HepG2 (cell line): ENCODE measurements at regions not wholly inside any gene's neighbourhood (a gene's known extent, or its start where the extent isn't known, plus 50 kb on each side); places are given as distances from the start of the nearest gene placed in this dataset.

Experiments used
- GABPB1 ChIP-seq: IDR thresholded peaks from 2 replicates; pipeline ENCODE4 v1.6.1; 2016; ENCODE audit warnings: mild to moderate bottlenecking, missing genetic modification reagents, moderate library complexity, missing compliant biosample characterization
- RAD21 ChIP-seq: fragments of 450-650 bp; formaldehyde crosslinking; IDR thresholded peaks from 2 replicates; pipeline ENCODE4 v1.5.0; 2020; ENCODE audit warnings: mild to moderate bottlenecking
- SMAD9 ChIP-seq: sonication (generic); formaldehyde crosslinking; IDR thresholded peaks from 2 replicates; pipeline ENCODE4 v1.5.1; 2020; ENCODE audit warnings: mild to moderate bottlenecking, missing genetic modification reagents
- SPEN ChIP-seq: sonication (generic); formaldehyde crosslinking; IDR thresholded peaks from 2 replicates; pipeline ENCODE4 v1.5.1; 2020; ENCODE audit warnings: low read depth, mild to moderate bottlenecking, missing genetic modification reagents
- ZFYVE20 ChIP-seq: sonication (generic); formaldehyde crosslinking; IDR thresholded peaks from 2 replicates; pipeline ENCODE4 v1.8.0; 2023; ENCODE audit warnings: low read depth, mild to moderate bottlenecking, moderate library complexity, missing genetic modification reagents, borderline replicate concordance
- ZNF644 ChIP-seq: IDR thresholded peaks from 2 replicates; pipeline ENCODE4 v1.6.1; 2016; ENCODE audit warnings: low read depth
- TF ChIP-seq, protein P1 (sequence below): sonication (generic); formaldehyde crosslinking; IDR thresholded peaks from 2 replicates; pipeline ENCODE4 v1.4.0; 2020; ENCODE audit warnings: missing genetic modification reagents, borderline replicate concordance
- TF ChIP-seq, protein P2 (sequence below): IDR thresholded peaks from 2 replicates; pipeline ENCODE4 v1.6.1; 2016
- TF ChIP-seq, protein P3 (sequence below): IDR thresholded peaks from 2 replicates; pipeline ENCODE4 v1.6.1; 2016; ENCODE audit warnings: low read depth, missing genetic modification reagents, missing compliant biosample characterization

DNA sequence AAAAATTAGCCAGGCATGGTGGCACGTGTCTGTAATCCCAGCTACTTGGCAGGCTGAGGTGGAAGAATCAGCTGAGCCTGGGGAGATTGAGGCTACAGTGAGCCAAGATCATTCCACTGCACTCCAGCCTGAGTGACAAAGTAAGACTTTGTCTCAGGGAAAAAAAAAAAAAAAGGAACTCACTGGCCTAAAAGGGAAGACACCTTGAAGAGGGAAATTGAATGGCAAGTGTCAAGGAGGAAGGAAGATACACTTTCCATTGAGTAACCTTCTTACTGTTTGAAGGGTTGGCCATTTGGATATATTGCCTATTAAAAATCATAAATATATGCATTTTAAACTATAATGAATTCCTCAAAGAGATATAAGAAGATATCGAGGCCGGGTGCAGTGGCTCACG is 147.5 kb upstream of the FAM241A start (continued):
- TF ChIP-seq, protein P1, sequence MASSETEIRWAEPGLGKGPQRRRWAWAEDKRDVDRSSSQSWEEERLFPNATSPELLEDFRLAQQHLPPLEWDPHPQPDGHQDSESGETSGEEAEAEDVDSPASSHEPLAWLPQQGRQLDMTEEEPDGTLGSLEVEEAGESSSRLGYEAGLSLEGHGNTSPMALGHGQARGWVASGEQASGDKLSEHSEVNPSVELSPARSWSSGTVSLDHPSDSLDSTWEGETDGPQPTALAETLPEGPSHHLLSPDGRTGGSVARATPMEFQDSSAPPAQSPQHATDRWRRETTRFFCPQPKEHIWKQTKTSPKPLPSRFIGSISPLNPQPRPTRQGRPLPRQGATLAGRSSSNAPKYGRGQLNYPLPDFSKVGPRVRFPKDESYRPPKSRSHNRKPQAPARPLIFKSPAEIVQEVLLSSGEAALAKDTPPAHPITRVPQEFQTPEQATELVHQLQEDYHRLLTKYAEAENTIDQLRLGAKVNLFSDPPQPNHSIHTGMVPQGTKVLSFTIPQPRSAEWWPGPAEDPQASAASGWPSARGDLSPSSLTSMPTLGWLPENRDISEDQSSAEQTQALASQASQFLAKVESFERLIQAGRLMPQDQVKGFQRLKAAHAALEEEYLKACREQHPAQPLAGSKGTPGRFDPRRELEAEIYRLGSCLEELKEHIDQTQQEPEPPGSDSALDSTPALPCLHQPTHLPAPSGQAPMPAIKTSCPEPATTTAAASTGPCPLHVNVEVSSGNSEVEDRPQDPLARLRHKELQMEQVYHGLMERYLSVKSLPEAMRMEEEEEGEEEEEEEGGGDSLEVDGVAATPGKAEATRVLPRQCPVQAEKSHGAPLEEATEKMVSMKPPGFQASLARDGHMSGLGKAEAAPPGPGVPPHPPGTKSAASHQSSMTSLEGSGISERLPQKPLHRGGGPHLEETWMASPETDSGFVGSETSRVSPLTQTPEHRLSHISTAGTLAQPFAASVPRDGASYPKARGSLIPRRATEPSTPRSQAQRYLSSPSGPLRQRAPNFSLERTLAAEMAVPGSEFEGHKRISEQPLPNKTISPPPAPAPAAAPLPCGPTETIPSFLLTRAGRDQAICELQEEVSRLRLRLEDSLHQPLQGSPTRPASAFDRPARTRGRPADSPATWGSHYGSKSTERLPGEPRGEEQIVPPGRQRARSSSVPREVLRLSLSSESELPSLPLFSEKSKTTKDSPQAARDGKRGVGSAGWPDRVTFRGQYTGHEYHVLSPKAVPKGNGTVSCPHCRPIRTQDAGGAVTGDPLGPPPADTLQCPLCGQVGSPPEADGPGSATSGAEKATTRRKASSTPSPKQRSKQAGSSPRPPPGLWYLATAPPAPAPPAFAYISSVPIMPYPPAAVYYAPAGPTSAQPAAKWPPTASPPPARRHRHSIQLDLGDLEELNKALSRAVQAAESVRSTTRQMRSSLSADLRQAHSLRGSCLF = no peak
- TF ChIP-seq ZNF644 (CRISPR knock-in tag) (no peak), GABPB1 (CRISPR knock-in tag) (no peak), SPEN (CRISPR knock-in tag) (no peak), RAD21 (CRISPR knock-in tag) (no peak), SMAD9 (CRISPR knock-in tag) (no peak), ZFYVE20 (CRISPR knock-in tag) (no peak)
- TF ChIP-seq, protein P2, sequence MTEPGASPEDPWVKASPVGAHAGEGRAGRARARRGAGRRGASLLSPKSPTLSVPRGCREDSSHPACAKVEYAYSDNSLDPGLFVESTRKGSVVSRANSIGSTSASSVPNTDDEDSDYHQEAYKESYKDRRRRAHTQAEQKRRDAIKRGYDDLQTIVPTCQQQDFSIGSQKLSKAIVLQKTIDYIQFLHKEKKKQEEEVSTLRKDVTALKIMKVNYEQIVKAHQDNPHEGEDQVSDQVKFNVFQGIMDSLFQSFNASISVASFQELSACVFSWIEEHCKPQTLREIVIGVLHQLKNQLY = no peak
- TF ChIP-seq, protein P3, sequence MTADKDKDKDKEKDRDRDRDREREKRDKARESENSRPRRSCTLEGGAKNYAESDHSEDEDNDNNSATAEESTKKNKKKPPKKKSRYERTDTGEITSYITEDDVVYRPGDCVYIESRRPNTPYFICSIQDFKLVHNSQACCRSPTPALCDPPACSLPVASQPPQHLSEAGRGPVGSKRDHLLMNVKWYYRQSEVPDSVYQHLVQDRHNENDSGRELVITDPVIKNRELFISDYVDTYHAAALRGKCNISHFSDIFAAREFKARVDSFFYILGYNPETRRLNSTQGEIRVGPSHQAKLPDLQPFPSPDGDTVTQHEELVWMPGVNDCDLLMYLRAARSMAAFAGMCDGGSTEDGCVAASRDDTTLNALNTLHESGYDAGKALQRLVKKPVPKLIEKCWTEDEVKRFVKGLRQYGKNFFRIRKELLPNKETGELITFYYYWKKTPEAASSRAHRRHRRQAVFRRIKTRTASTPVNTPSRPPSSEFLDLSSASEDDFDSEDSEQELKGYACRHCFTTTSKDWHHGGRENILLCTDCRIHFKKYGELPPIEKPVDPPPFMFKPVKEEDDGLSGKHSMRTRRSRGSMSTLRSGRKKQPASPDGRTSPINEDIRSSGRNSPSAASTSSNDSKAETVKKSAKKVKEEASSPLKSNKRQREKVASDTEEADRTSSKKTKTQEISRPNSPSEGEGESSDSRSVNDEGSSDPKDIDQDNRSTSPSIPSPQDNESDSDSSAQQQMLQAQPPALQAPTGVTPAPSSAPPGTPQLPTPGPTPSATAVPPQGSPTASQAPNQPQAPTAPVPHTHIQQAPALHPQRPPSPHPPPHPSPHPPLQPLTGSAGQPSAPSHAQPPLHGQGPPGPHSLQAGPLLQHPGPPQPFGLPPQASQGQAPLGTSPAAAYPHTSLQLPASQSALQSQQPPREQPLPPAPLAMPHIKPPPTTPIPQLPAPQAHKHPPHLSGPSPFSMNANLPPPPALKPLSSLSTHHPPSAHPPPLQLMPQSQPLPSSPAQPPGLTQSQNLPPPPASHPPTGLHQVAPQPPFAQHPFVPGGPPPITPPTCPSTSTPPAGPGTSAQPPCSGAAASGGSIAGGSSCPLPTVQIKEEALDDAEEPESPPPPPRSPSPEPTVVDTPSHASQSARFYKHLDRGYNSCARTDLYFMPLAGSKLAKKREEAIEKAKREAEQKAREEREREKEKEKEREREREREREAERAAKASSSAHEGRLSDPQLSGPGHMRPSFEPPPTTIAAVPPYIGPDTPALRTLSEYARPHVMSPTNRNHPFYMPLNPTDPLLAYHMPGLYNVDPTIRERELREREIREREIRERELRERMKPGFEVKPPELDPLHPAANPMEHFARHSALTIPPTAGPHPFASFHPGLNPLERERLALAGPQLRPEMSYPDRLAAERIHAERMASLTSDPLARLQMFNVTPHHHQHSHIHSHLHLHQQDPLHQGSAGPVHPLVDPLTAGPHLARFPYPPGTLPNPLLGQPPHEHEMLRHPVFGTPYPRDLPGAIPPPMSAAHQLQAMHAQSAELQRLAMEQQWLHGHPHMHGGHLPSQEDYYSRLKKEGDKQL (CRISPR knock-in tag) = no peak
- TF ChIP-seq, all 625 proteins: peak for 0
